ENCODE measurements at regions not wholly inside any gene's neighbourhood (a gene's known extent, or its start where the extent isn't known, plus 50 kb on each side); places are given as distances from the start of the nearest gene placed in this dataset.

- Histone ChIP-seq H3K9me3 (ENCODE audit: control insufficient read depth in 4 of 4, insufficient read depth in 3 of 4, low read length in 3 of 4) (no peaks in the 10 kb centered on the region), H3K4me3 (no peak overlapping the region), H3K27ac (ENCODE audit: low read depth in 1 of 2, low read length in 1 of 2) (no peak overlapping the region), H3K9ac (ENCODE audit: insufficient read depth in 1 of 2, low read length in 2 of 2) (no peak overlapping the region), H3K36me3 (ENCODE audit: control insufficient read depth in 4 of 4, insufficient read depth in 4 of 4, low read length in 4 of 4) (no peaks in the 10 kb centered on the region), H3K27me3 (ENCODE audit: control insufficient read depth in 3 of 3, insufficient read depth in 3 of 3, low read length in 2 of 3) (peaks cover 0 to 8% (median 0%) of the 10 kb centered on the region in 3 donors), H3K4me1 (ENCODE audit: control insufficient read depth in 5 of 5, insufficient read depth in 5 of 5, low read length in 5 of 5) (no peaks in the 10 kb centered on the region)
- ATAC-seq (ENCODE audit: insufficient read depth, low FRiP score): no peak
- TF ChIP-seq CTCF (IDR thresholded peaks at IDR 0.05; ENCODE audit: control extremely low read depth, extremely low read depth): no peak
- DNase-seq: no peak
- WGBS, 2 donors: 78 to 86% methylated on average over 10 of the region's 10 CpGs
Observed at GRCh38 chr13:111521030-111521429, 200.6 kb downstream of the TEX29 start.

- no peak overlapping the region for H3K9ac ChIP-seq (ENCODE audit: insufficient read depth in 1 of 2, low read length in 2 of 2)
- ATAC-seq (ENCODE audit: insufficient read depth, low FRiP score): no peak
- no peak for DNase-seq
- peaks cover 0 to 5% (median 3%) of the 10 kb centered on the region in 3 donors for H3K27me3 ChIP-seq (ENCODE audit: control insufficient read depth in 3 of 3, insufficient read depth in 3 of 3, low read length in 2 of 3)
- no peak overlapping the region for H3K27ac ChIP-seq (ENCODE audit: low read depth in 1 of 2, low read length in 1 of 2)
- TF ChIP-seq CTCF (IDR thresholded peaks at IDR 0.05; ENCODE audit: control extremely low read depth, extremely low read depth): no peak
- no peaks in the 10 kb centered on the region for H3K4me1 ChIP-seq (ENCODE audit: control insufficient read depth in 5 of 5, insufficient read depth in 5 of 5, low read length in 5 of 5)
- H3K4me3 ChIP-seq: no peak overlapping the region
- WGBS, 2 donors: 62 to 66% methylated on average over 12 of the region's 12 CpGs
- H3K9me3 ChIP-seq (ENCODE audit: control insufficient read depth in 4 of 4, insufficient read depth in 3 of 4, low read length in 3 of 4): no peaks in the 10 kb centered on the region
- no peaks in the 10 kb centered on the region for H3K36me3 ChIP-seq (ENCODE audit: control insufficient read depth in 4 of 4, insufficient read depth in 4 of 4, low read length in 4 of 4)
Observed at GRCh38 chr13:111521691-111522229, 201.3 kb downstream of the TEX29 start.

- TF ChIP-seq CTCF (IDR thresholded peaks at IDR 0.05; ENCODE audit: control extremely low read depth, extremely low read depth): no peak
- Histone ChIP-seq H3K4me1 (ENCODE audit: control insufficient read depth in 5 of 5, insufficient read depth in 5 of 5, low read length in 5 of 5) (peaks cover 0 to 4% (median 0%) of the 10 kb centered on the region in 5 donors), H3K36me3 (ENCODE audit: control insufficient read depth in 4 of 4, insufficient read depth in 4 of 4, low read length in 4 of 4) (no peaks in the 10 kb centered on the region), H3K4me3 (no peak overlapping the region), H3K9ac (ENCODE audit: insufficient read depth in 1 of 2, low read length in 2 of 2) (no peak overlapping the region), H3K27me3 (ENCODE audit: control insufficient read depth in 3 of 3, insufficient read depth in 3 of 3, low read length in 2 of 3) (peaks cover 0 to 28% (median 3%) of the 10 kb centered on the region in 3 donors), H3K27ac (ENCODE audit: low read depth in 1 of 2, low read length in 1 of 2) (no peak overlapping the region), H3K9me3 (ENCODE audit: control insufficient read depth in 4 of 4, insufficient read depth in 3 of 4, low read length in 3 of 4) (peaks cover 0 to 5% (median 0%) of the 10 kb centered on the region in 4 donors)
- WGBS, 2 donors: 70 to 71% methylated on average over 3 of the region's 3 CpGs
- DNase-seq (no peak), ATAC-seq (ENCODE audit: insufficient read depth, low FRiP score) (no peak)
Observed at GRCh38 chr13:111525320-111526118, 205.1 kb downstream of the TEX29 start.
